Choroid plexus epithelial cell (primary cell): ENCODE measurements at regions not wholly inside any gene's neighbourhood (a gene's known extent, or its start where the extent isn't known, plus 50 kb on each side); places are given as distances from the start of the nearest gene placed in this dataset.

ENCODE experiments used
- DNase-seq: peaks from one replicate; pipeline ENCODE4 v3.0.0-alpha.2; 2010; ENCODE audit warnings: low read depth
- H3K4me3 ChIP-seq: 2 replicates; pipeline ENCODE4 v1.5.1; 2011; ENCODE audit warnings: low read depth, mild to moderate bottlenecking, control low read depth, low read length, moderate library complexity
- TF ChIP-seq, protein P1 (sequence below): conservative IDR thresholded peaks from 2 replicates; pipeline ENCODE4 v1.5.1; 2011; ENCODE audit warnings: low read depth, mild to moderate bottlenecking, control low read depth, inconsistent platforms, low read length, moderate library complexity

DNA sequence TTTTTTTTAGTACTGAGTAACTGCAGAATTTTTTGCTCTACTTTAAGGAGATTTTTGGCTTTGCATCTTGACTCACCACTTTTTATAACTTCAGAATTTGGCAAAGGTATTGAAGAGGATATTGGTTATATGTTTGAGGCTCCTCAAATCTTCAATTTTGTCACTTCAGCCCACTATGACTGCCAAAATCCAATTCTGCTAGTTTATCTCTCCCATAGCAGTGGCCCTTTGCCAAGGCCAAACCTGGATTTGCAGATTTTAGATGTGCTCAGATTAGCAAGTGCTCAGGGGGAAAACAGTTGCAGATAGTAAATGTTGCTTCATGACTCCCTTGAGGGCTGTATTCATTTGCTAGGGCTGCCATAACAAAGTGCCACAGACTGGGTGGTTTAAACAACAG lies 427.5 kb downstream of the ADRA2A start:
- no peak overlapping the region for H3K4me3 ChIP-seq
- TF ChIP-seq, protein P1, sequence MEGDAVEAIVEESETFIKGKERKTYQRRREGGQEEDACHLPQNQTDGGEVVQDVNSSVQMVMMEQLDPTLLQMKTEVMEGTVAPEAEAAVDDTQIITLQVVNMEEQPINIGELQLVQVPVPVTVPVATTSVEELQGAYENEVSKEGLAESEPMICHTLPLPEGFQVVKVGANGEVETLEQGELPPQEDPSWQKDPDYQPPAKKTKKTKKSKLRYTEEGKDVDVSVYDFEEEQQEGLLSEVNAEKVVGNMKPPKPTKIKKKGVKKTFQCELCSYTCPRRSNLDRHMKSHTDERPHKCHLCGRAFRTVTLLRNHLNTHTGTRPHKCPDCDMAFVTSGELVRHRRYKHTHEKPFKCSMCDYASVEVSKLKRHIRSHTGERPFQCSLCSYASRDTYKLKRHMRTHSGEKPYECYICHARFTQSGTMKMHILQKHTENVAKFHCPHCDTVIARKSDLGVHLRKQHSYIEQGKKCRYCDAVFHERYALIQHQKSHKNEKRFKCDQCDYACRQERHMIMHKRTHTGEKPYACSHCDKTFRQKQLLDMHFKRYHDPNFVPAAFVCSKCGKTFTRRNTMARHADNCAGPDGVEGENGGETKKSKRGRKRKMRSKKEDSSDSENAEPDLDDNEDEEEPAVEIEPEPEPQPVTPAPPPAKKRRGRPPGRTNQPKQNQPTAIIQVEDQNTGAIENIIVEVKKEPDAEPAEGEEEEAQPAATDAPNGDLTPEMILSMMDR, result no peak
- no peak for DNase-seq

DNA sequence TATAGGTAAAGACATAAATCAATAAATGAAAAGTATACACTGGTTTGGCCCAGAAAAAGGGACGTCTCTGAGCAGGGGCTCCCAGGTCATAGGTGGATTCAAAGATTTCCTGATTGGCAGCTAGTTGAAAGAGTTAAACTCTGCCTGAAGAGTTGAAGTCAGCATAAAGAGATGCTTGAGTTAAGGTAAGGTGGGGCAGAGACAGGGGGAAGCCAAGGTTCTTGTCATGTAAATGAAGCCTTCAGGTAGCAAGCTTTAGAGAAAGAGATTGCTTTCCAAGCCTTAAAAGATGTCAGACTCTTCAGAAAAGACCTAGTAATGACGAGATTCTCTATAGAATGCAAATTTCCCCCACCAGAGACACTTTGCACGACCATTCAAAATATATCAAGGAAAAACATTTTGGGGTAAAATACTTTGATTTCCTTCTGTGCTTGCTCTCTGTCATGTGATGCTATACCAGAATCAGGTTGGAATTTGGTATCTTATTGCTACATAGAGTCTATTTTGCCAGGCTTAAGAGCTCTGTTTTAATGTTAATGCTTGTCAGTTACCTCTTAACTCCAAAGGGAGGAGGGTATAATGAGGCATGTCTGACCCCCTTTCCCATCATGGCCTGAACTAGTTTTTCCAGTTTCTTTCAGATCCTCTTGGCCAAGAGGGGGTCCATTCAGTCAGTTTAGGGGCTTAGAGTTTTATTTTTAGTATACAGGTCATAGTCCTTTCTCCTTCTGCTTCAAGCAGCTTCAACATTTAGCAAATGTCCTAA lies 429.6 kb downstream of the ADRA2A start:
- DNase-seq, result no peak
- H3K4me3 ChIP-seq, result no peak overlapping the region
- TF ChIP-seq, protein P1, result no peak

DNA sequence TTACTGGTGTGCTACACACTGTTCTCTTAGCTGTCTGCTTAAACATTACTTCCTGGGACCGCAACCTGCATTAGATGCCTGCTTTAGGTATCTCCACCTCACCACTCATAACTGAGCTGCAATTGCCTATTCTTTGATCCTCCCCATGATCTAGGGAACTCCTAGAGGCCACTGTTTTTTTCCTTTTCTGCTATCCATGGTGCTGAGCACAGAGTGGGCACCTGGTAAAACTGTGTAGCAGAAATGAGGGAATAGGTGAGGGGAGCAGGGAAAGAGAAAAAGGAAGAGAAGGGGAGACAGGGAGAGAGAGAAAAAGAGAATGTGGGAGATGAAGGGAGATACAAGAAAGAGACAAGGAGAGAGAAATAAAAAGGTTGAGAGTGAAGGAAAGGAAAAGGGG lies 434.9 kb downstream of the ADRA2A start:
- no peak for DNase-seq
- TF ChIP-seq, protein P1, result no peak
- H3K4me3 ChIP-seq, result no peak overlapping the region

DNA sequence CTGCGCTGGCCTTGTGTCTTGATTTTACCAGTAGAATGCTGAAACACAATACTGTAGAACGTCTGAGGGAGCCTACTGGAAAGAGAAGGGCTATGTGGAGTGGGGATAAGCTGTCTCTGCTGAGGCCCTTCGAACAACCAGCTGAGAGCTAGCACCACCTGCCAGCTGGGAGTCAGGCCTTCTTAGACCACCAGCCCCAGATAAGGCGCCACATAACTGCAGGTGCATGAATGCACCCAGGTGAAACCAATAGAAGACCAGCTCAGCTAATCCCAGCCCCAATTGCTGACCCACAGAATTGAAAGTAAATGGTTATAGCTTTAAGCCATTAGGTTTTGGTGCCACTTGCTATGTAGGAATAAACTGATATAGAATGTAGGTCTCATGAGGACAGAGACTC lies 438.4 kb downstream of the ADRA2A start:
- TF ChIP-seq, protein P1, result no peak
- DNase-seq, result no peak
- no peak overlapping the region for H3K4me3 ChIP-seq

DNA sequence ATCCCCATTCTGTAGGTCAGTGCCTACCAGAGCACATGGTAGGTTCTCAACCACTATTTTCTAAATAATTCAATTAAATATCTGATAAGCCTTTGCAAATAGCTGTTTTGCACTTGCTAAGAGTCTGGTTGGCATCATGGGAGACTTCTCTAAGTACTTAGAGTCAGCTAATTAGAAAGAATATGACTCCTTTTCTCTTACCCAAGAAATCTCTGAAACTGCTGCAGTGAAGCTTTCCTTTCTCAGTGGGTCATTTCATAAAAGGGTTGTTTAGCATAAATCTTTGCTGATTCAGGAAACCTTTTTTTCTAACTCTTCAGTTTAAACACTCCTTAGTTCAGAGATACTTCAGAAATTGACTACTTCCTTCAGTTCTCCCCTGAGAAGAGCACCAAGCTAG lies 438.9 kb downstream of the ADRA2A start:
- H3K4me3 ChIP-seq, result no peak overlapping the region
- TF ChIP-seq, protein P1, result no peak
- no peak for DNase-seq

DNA sequence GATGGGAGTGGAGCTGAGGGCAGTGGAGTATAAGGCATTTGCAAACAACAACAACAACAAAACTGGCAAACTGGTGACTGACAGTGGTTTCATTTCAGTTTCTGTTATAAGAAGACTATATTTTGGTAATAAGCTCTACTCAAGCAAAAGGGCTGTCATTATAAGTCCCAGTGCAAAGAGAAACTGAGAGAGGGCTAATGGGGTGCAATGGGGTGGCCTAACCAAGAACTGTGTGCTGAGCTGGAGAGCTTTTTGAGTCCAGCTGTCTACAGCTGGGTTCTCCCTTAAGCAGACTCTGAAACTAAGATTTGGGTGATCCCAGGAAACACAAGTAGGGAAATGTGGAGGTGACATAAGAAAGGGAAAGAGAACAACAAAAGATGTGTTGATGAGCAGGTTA lies 439.3 kb downstream of the ADRA2A start:
- TF ChIP-seq, protein P1, result no peak
- H3K4me3 ChIP-seq, result no peak overlapping the region
- no peak for DNase-seq

DNA sequence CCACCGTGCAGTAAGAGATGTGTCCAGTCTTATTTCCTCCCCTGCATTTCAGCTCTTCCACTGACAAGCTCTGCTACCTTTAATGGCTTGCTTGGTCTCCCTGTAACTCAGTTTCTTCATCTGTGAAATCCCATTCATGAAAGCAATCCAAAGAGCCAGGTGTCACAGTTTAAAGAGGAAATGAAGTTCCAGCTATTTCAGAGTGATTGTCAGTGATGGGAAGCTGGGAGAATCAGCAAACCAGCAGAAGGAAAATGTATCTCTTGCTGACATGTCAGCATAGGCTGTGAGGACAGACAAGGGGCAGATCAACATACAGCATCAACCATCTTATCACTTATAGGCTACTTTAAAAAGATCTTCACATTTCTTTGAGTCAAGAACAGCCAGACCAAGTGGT lies 445.3 kb downstream of the ADRA2A start:
- TF ChIP-seq, protein P1, result no peak
- H3K4me3 ChIP-seq, result no peak overlapping the region

More for the DNA sequence above, 445.3 kb downstream of the ADRA2A start:
- DNase-seq, result no peak
